ENCODE measurements at regions not wholly inside any gene's neighbourhood (a gene's known extent, or its start where the extent isn't known, plus 50 kb on each side); places are given as distances from the start of the nearest gene placed in this dataset.

GRCh38 chr17:63282455-63282854 is 163.7 kb downstream of the CYB561 start:
- no peak overlapping the region for H3K27ac Mint-ChIP-seq
- H3K27me3 Mint-ChIP-seq (ENCODE audit: low read depth) = no peaks in the 10 kb centered on the region
- ChIA-PET POLR2A (no interaction called here), CTCF (no interaction called here)
- no peak overlapping the region for H3K4me3 Mint-ChIP-seq
- DNase-seq (ENCODE audit: low spot score) (no peak), ATAC-seq (no peak)
- H3K4me1 Mint-ChIP-seq = no peaks in the 10 kb centered on the region
- TF ChIP-seq SP1 (CRISPR knock-in tag; conservative IDR thresholded peaks at IDR 0.05) (no peak), NFATC4 (CRISPR knock-in tag; IDR thresholded peaks at IDR 0.05) (no peak), NFE2L1 (CRISPR knock-in tag; IDR thresholded peaks at IDR 0.05) (no peak), GTF2I (CRISPR knock-in tag; conservative IDR thresholded peaks at IDR 0.05) (no peak), GABPB1 (CRISPR knock-in tag; IDR thresholded peaks at IDR 0.05) (no peak), TEAD1 (CRISPR knock-in tag; IDR thresholded peaks at IDR 0.05) (no peak), ZNF416 (CRISPR knock-in tag; IDR thresholded peaks at IDR 0.05) (no peak), HMGA2 (CRISPR knock-in tag; IDR thresholded peaks at IDR 0.05) (no peak), ETV6 (CRISPR knock-in tag; IDR thresholded peaks at IDR 0.05) (no peak), MAX (CRISPR knock-in tag; IDR thresholded peaks at IDR 0.05) (no peak), E2F4 (CRISPR knock-in tag; IDR thresholded peaks at IDR 0.05; ENCODE audit: borderline replicate concordance, low read depth) (no peak), ZBTB43 (CRISPR knock-in tag; IDR thresholded peaks at IDR 0.05) (no peak), AR (CRISPR knock-in tag; IDR thresholded peaks at IDR 0.05) (no peak), PREB (CRISPR knock-in tag; IDR thresholded peaks at IDR 0.05; ENCODE audit: borderline replicate concordance) (no peak), ZNF512 (CRISPR knock-in tag; IDR thresholded peaks at IDR 0.05; ENCODE audit: borderline replicate concordance) (no peak), ZSCAN18 (CRISPR knock-in tag; IDR thresholded peaks at IDR 0.05) (no peak), CBFB (CRISPR knock-in tag; IDR thresholded peaks at IDR 0.05; ENCODE audit: low read depth) (no peak), GRHL2 (CRISPR knock-in tag; IDR thresholded peaks at IDR 0.05; ENCODE audit: insufficient replicate concordance, severe bottlenecking) (no peak), MXD4 (CRISPR knock-in tag; IDR thresholded peaks at IDR 0.05; ENCODE audit: borderline replicate concordance) (no peak)
- peaks cover 40% of the 10 kb centered on the region for H3K9me3 Mint-ChIP-seq
- peaks cover 30% of the 10 kb centered on the region for H3K36me3 Mint-ChIP-seq

All from WTC11 (cell line).